OCI-LY1 (cell line): ENCODE measurements at regions not wholly inside any gene's neighbourhood (a gene's known extent, or its start where the extent isn't known, plus 50 kb on each side); places are given as distances from the start of the nearest gene placed in this dataset.

Experiments
- H2AFZ ChIP-seq: fragments of 200-600 bp; sonication (generic), shearing (Covaris generic); 2 replicates; pipeline ENCODE4 v1.6.0; 2014; ENCODE audit warnings: antibody characterized with exemption, mild to moderate bottlenecking, low read length
- H3F3A ChIP-seq: fragments of 200-600 bp; sonication (generic), shearing (Covaris generic); 2 replicates; pipeline ENCODE4 v1.6.0; 2014; ENCODE audit warnings: mild to moderate bottlenecking, antibody characterized with exemption, low read length, moderate library complexity; ENCODE audit not compliant: insufficient read depth
- H3K27ac ChIP-seq: fragments of 200-600 bp; sonication (generic); 2 replicates; pipeline ENCODE4 v1.5.1; 2014; ENCODE audit warnings: low read length, mixed run types, mild to moderate bottlenecking, low read depth; ENCODE audit not compliant: poor library complexity, severe bottlenecking
- H3K27me3 ChIP-seq: fragments of 200-600 bp; sonication (generic); 2 replicates; pipeline ENCODE4 v1.6.0; 2014; ENCODE audit warnings: antibody characterized with exemption, mild to moderate bottlenecking, low read length, moderate library complexity; ENCODE audit not compliant: insufficient read depth
- H3K36me3 ChIP-seq: fragments of 200-600 bp; sonication (generic); 2 replicates; pipeline ENCODE4 v1.6.1; 2014; ENCODE audit warnings: mild to moderate bottlenecking, antibody characterized with exemption, low read length, moderate library complexity, mixed read lengths; ENCODE audit not compliant: insufficient read depth
- H3K4me1 ChIP-seq: fragments of 200-600 bp; sonication (generic); 2 replicates; pipeline ENCODE4 v1.5.1; 2014; ENCODE audit warnings: mild to moderate bottlenecking, low read length, moderate library complexity; ENCODE audit not compliant: insufficient read depth, severe bottlenecking
- H3K4me2 ChIP-seq: fragments of 200-600 bp; sonication (generic), shearing (Covaris generic); 2 replicates; pipeline ENCODE4 v1.6.1; 2014; ENCODE audit warnings: low read length
- H3K4me3 ChIP-seq: fragments of 200-600 bp; sonication (generic); 2 replicates; pipeline ENCODE4 v1.5.1; 2014; ENCODE audit warnings: low read length, low read depth, mild to moderate bottlenecking, mixed read lengths; ENCODE audit not compliant: poor library complexity, severe bottlenecking
- H3K79me2 ChIP-seq: fragments of 200-600 bp; shearing (Covaris generic); 2 replicates; pipeline ENCODE4 v1.6.1; 2016; ENCODE audit warnings: mixed run types, low read length, mixed read lengths; ENCODE audit not compliant: insufficient read depth
- H3K9ac ChIP-seq: fragments of 200-600 bp; sonication (generic), shearing (Covaris generic); 2 replicates; pipeline ENCODE4 v1.6.1; 2014; ENCODE audit warnings: mild to moderate bottlenecking, low read length, mixed read lengths
- H3K9me2 ChIP-seq: fragments of 200-600 bp; sonication (generic), shearing (Covaris generic); 2 replicates; pipeline ENCODE4 v1.6.1; 2014; ENCODE audit warnings: low read depth, mild to moderate bottlenecking, low read length, mixed read lengths
- H3K9me3 ChIP-seq: fragments of 200-600 bp; shearing (Covaris generic); 2 replicates; pipeline ENCODE4 v1.6.1; 2014; ENCODE audit warnings: low read length, mixed read lengths
- H4K20me1 ChIP-seq: fragments of 200-600 bp; sonication (generic), shearing (Covaris generic); 2 replicates; pipeline ENCODE4 v1.6.0; 2016; ENCODE audit warnings: mild to moderate bottlenecking, low read length; ENCODE audit not compliant: insufficient read depth
- EZH2 ChIP-seq: fragments of 200-600 bp; sonication (generic), shearing (Covaris generic); IDR thresholded peaks from 2 replicates; pipeline ENCODE4 v1.8.0; 2017; ENCODE audit warnings: borderline replicate concordance, mixed run types, mild to moderate bottlenecking, antibody characterized with exemption, low read length, moderate library complexity, mixed read lengths
- TF ChIP-seq, protein P1 (sequence below): fragments of 200-600 bp; sonication (generic), shearing (Covaris generic); IDR thresholded peaks from 2 replicates; pipeline ENCODE4 v1.5.1; 2017; ENCODE audit warnings: mild to moderate bottlenecking, antibody characterized with exemption, low read length, moderate library complexity, mixed read lengths

DNA sequence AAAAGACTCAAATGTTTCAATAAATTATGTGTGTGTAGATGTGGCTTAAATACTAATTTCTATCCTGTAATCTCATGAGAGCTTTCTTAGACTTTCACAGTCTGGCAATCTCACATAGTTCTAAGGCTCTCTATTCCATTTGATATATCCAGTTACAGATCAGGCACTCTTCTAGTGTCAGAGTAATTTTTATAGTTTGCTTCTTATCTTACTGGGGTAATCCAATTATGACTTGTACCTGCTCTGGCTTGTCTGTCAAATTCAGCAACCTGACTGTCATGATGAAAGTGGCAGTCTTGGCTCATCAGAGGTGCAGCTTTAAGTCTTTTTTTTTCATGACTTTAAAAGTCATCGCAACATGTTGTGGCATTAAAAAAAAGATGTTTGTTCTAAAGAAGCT, 513.2 kb upstream of the MAN1A1 start:
- Histone ChIP-seq H3K27me3 (no peaks in the 10 kb centered on the region), H3K36me3 (no peaks in the 10 kb centered on the region), H3K4me1 (no peaks in the 10 kb centered on the region), H3K9ac (no peak overlapping the region), H2AFZ (no peak overlapping the region), H3F3A (no peaks in the 10 kb centered on the region), H3K4me2 (no peak overlapping the region), H3K27ac (no peak overlapping the region), H3K9me3 (no peaks in the 10 kb centered on the region), H4K20me1 (no peaks in the 10 kb centered on the region), H3K79me2 (no peaks in the 10 kb centered on the region), H3K4me3 (no peak overlapping the region), H3K9me2 (no peaks in the 10 kb centered on the region)
- TF ChIP-seq EZH2 = no peak
- TF ChIP-seq, protein P1, sequence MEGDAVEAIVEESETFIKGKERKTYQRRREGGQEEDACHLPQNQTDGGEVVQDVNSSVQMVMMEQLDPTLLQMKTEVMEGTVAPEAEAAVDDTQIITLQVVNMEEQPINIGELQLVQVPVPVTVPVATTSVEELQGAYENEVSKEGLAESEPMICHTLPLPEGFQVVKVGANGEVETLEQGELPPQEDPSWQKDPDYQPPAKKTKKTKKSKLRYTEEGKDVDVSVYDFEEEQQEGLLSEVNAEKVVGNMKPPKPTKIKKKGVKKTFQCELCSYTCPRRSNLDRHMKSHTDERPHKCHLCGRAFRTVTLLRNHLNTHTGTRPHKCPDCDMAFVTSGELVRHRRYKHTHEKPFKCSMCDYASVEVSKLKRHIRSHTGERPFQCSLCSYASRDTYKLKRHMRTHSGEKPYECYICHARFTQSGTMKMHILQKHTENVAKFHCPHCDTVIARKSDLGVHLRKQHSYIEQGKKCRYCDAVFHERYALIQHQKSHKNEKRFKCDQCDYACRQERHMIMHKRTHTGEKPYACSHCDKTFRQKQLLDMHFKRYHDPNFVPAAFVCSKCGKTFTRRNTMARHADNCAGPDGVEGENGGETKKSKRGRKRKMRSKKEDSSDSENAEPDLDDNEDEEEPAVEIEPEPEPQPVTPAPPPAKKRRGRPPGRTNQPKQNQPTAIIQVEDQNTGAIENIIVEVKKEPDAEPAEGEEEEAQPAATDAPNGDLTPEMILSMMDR = no peak

DNA sequence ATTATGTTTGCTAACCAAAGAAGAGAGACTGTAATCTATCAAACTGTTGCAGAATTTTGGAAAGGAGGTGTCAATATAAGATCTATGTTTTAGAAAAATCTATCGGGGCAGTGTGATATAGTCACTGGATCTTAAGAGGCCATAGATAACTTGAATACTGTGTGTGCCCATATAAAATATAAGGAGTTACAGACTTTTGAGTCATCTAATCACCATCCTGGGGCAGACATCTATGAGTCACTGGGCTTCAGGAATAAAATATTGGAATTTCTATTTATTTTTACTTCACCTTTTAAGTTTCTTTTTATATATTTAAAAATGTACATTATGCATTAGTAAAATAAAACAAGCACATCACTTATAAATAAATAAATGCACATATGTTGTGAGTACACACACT, 509.3 kb upstream of the MAN1A1 start:
- H3K79me2 ChIP-seq = no peaks in the 10 kb centered on the region
- H4K20me1 ChIP-seq = no peaks in the 10 kb centered on the region
- H3K9me2 ChIP-seq = no peaks in the 10 kb centered on the region
- no peak overlapping the region for H2AFZ ChIP-seq
- H3K9ac ChIP-seq = no peak overlapping the region
- H3K36me3 ChIP-seq = no peaks in the 10 kb centered on the region
- no peaks in the 10 kb centered on the region for H3K4me1 ChIP-seq
- TF ChIP-seq, protein P1 = no peak
- TF ChIP-seq EZH2 = no peak
- no peaks in the 10 kb centered on the region for H3F3A ChIP-seq
- no peaks in the 10 kb centered on the region for H3K9me3 ChIP-seq
- H3K4me3 ChIP-seq = no peak overlapping the region
- no peak overlapping the region for H3K27ac ChIP-seq
- H3K4me2 ChIP-seq = no peak overlapping the region
- no peaks in the 10 kb centered on the region for H3K27me3 ChIP-seq

DNA sequence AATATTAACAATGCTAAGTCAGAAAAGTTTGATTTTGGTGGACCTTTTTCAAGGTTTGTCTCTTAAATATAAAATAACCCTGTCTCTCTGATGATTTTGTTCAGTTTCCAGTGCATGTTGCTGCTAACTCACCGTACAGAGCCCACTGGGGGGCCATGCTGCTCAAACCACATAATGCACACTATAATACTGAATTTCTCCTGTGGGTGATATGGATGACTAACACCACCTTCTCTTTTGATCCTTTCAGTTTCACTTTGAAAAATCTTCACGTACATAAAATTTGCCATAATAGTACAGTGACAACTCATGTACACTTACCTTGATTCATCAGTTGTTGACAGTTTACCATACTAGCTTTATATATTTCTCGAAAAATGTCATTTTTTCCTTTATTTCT, 506.6 kb upstream of the MAN1A1 start:
- no peaks in the 10 kb centered on the region for H3F3A ChIP-seq
- H3K36me3 ChIP-seq = no peaks in the 10 kb centered on the region
- no peaks in the 10 kb centered on the region for H3K27me3 ChIP-seq
- H3K79me2 ChIP-seq = no peaks in the 10 kb centered on the region
- H2AFZ ChIP-seq = no peak overlapping the region
- H3K9me2 ChIP-seq = no peaks in the 10 kb centered on the region
- no peaks in the 10 kb centered on the region for H3K4me1 ChIP-seq
- no peak overlapping the region for H3K4me2 ChIP-seq
- H4K20me1 ChIP-seq = no peaks in the 10 kb centered on the region
- H3K27ac ChIP-seq = no peak overlapping the region
- H3K9me3 ChIP-seq = no peaks in the 10 kb centered on the region
- TF ChIP-seq, protein P1 = no peak
- no peak for TF ChIP-seq EZH2
- no peak overlapping the region for H3K9ac ChIP-seq
- H3K4me3 ChIP-seq = no peak overlapping the region
